ENCODE measurements at regions not wholly inside any gene's neighbourhood (a gene's known extent, or its start where the extent isn't known, plus 50 kb on each side); places are given as distances from the start of the nearest gene placed in this dataset.

- TF ChIP-seq EZH2 (IDR thresholded peaks at IDR 0.05) (no peak), POLR2AphosphoS5 (IDR thresholded peaks at IDR 0.05; ENCODE audit: borderline replicate concordance, low read depth, low read length) (no peak), FOXP2 (optimal IDR thresholded peaks at IDR 0.05; ENCODE audit: control extremely low read depth, extremely low read length, insufficient read depth) (no peak)
Observed at GRCh38 chr3:30493911-30494311, 112.5 kb upstream of the TGFBR2 start.
